Body of pancreas (tissue), 4 donors: ENCODE measurements at regions not wholly inside any gene's neighbourhood (a gene's known extent, or its start where the extent isn't known, plus 50 kb on each side); places are given as distances from the start of the nearest gene placed in this dataset. TPM values are rescaled to one million over a fixed set of nuclear protein-coding genes. Genes with fewer than 3 reads are reported as not detected.

Experiments
- ATAC-seq: fragments of 150-250 bp; one replicate; pipeline ENCODE4 v1.9.1; 2016
- DNase-seq, 4 donors: peaks; one replicate each; pipeline ENCODE4 v3.0.0-alpha.2; 2019
- H3K27ac ChIP-seq, 4 donors: fragments of 200-600 bp; sonication (generic); 1 replicate in 3 of 4; 2 replicates in 1 of 4; pipeline versions ENCODE4 v1.5.1 to v1.6.1; 2016 to 2019; ENCODE audit warnings: mild to moderate bottlenecking in 1 of 4, mixed read lengths in 1 of 4, moderate library complexity in 1 of 4
- H3K27me3 ChIP-seq, 2 donors: fragments of 200-600 bp; sonication (generic); one replicate each; pipeline ENCODE4 v1.6.0; 2016; ENCODE audit warnings: mild to moderate bottlenecking in 1 of 2
- H3K36me3 ChIP-seq, 2 donors: fragments of 200-600 bp; sonication (generic); replicated peaks in 1 of 2; 2 replicates each; pipeline ENCODE4 v1.5.1; 2016; ENCODE audit warnings: low read depth in 2 of 2; ENCODE audit not compliant: insufficient read depth in 1 of 2
- H3K4me1 ChIP-seq: fragments of 200-600 bp; sonication (generic); one replicate; pipeline ENCODE4 v1.6.0; 2016
- H3K4me3 ChIP-seq, 2 donors: fragments of 200-600 bp; sonication (generic); 1 replicate in 1 of 2; 2 replicates in 1 of 2; pipeline ENCODE4 v1.5.1; 2016 to 2019
- H3K9me3 ChIP-seq, 3 donors: fragments of 200-600 bp; sonication (generic); 1 replicate in 2 of 3; 2 replicates in 1 of 3; pipeline ENCODE4 v1.5.1; 2016
- CTCF ChIP-seq, 7 experiments: fragments of 450-650 bp in 4 of 7; fragments of 200-600 bp in 3 of 7; sonication (generic) in 3 of 7; IDR thresholded peaks; one replicate each; pipeline ENCODE4 v1.5.1; 2016 to 2019; ENCODE audit warnings: antibody characterized with exemption in 7 of 7
- POLR2A ChIP-seq, 3 donors: fragments of 450-650 bp; IDR thresholded peaks; one replicate each; pipeline ENCODE4 v1.6.1; 2016; ENCODE audit warnings: antibody characterized with exemption in 3 of 3, mild to moderate bottlenecking in 2 of 3
- WGBS, 2 donors: methylation state at CpG; one replicate each; pipeline ENCODE4 v1.1.5; 2017; 5-methylcytosine and 5-hydroxymethylcytosine counted together
- intact Hi-C: fragments of 100-400 bp; cut with DNase I; formaldehyde crosslinking; loops from one replicate; pipeline ENCODE4 v1.15.1; 2023
- small RNA-seq: library from RNA; depleted of rRNA; stranded (forward); fragments of <200 nt; gene quantifications from one replicate; pipeline ENCODE3, GENCODE V24; 2016

- intact Hi-C loops, result loop anchor here (10.0 kb wide), 1 partner anchor 170 kb away; no protein-coding TSS in a partner anchor
- no peak for DNase-seq
- Histone ChIP-seq H3K4me1 (peaks cover 3% of the 10 kb centered on the region), H3K36me3 (no peaks in the 10 kb centered on the region), H3K4me3 (no peak overlapping the region), H3K27me3 (no peaks in the 10 kb centered on the region), H3K27ac (no peak overlapping the region), H3K9me3 (no peaks in the 10 kb centered on the region)
- WGBS, 2 donors, result 61 to 66% methylated on average over 9 of the region's 9 CpGs
- TF ChIP-seq CTCF (IDR thresholded peaks at IDR 0.05), result no peak
- TF ChIP-seq POLR2A (IDR thresholded peaks at IDR 0.05), result no peak
- no peak for ATAC-seq
Measured at GRCh38 chr2:120684289-120685065, 51.2 kb upstream of the GLI2 start.

DNA sequence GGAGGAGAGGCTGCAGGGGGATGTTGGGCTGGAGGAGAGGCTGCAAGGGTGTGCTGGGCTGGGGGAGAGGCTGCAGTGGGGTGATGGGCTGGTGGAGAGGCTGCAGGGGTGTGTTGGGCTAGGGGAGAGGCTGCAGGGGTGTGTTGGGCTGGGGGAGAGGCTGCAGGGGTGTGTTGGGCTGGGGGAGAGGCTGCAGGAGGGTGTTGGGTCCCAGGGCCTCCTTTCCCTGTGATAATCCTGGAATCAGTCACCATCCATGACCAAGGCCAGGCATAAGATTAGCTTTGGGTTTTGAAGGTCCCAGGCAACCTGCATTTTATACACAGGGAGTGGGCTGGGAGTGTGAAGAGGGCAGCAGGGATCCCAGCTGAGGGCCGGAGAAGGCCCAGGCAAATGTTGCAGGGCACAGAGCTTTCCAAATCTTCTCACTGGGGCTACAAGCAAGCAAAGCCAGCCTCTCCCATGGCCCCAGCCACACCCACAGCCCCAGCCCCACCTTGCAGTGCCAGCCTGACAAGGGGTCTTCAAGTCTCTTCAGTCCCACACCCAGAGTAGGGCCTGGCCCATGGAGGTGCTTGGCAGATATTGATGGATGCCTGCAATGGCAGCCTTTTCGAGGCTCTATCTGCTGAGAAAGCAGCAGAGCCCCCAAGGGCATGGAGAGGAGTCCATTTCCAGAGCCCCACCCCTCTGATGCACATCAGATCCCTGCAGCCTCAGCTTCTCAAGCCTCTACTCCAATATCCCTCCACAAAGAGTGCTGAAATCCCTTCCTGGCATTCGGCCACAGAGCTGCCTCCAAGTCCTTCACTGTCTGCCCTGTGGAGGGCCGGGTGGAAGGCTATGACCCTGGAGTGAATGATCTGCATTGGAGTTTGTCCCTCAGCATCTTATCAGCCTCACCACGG lies 50.3 kb upstream of the GLI2 start:
- H3K27ac ChIP-seq, result no peak overlapping the region
- TF ChIP-seq CTCF (IDR thresholded peaks at IDR 0.05) (no peak), POLR2A (IDR thresholded peaks at IDR 0.05) (no peak)
- H3K27me3 ChIP-seq, result no peaks in the 10 kb centered on the region
- no peaks in the 10 kb centered on the region for H3K4me1 ChIP-seq
- intact Hi-C loops, result loop anchor here (10.0 kb wide), 1 partner anchor 171 kb away; no protein-coding TSS in a partner anchor
- no peak for ATAC-seq
- WGBS, 2 donors, result 34 to 53% methylated on average over 3 to 5 of the region's 5 CpGs
- DNase-seq, result no peak
- no peak overlapping the region for H3K4me3 ChIP-seq
- H3K9me3 ChIP-seq, result no peaks in the 10 kb centered on the region
- no peaks in the 10 kb centered on the region for H3K36me3 ChIP-seq

Small RNA genes in the stretch of these regions (small RNA-seq; reads per million reads assigned to genes)
- gene RF00019, result not detected
